ENCODE measurements at regions not wholly inside any gene's neighbourhood (a gene's known extent, or its start where the extent isn't known, plus 50 kb on each side); places are given as distances from the start of the nearest gene placed in this dataset.
A peak's percentile ranks its signal among the peaks of the same experiment; 100 is the strongest.

GRCh38 chr14:71267691-71268090 lies 360.4 kb downstream of the PCNX1 start:
- intact Hi-C loops (cut with DNase I), result no loop called here
- 45% methylated on average over 2 of the region's 2 CpGs for WGBS
- peaks cover 0 to 3% (median 0%) of the 10 kb centered on the region in 4 donors for H3K4me1 ChIP-seq
- peak overlapping the region in 1 of 4 donors; percentile 1 for H3K4me3 ChIP-seq
- no peak for DNase-seq (ENCODE audit: extremely low spot score)
- TF ChIP-seq POLR2A (IDR thresholded peaks at IDR 0.05; ENCODE audit: low read depth), result no peak
- no peak for TF ChIP-seq EP300 (IDR thresholded peaks at IDR 0.05)
- no peak for TF ChIP-seq CTCF (IDR thresholded peaks at IDR 0.05)
- TF ChIP-seq POLR2AphosphoS5 (IDR thresholded peaks at IDR 0.05), result no peak
- H3K9me3 ChIP-seq, result peaks cover 0 to 13% (median 2%) of the 10 kb centered on the region in 4 donors
- H3K27ac ChIP-seq (replicated peaks in 1 of 4), result no peak overlapping the region
- no peaks in the 10 kb centered on the region for H3K36me3 ChIP-seq
- H3K27me3 ChIP-seq, result no peaks in the 10 kb centered on the region

DNA sequence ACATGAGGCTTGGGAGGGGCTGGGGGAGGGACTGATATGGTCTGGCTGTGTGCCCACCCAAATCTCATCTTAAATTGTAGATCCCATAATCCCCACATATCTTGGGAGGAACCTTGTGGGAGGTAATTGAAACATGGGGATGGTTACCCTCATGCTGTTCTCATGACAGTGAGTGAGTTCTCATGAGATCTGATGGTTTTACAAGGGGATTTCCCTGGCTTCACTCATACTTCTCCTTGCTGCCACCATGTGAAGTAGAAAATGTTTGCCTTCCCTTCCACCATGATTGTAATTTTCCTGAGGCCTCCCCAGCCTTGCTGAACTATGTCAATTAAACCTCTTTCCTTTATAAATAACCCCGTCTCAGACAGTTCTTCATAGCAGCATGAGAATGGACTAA lies 362.9 kb downstream of the PCNX1 start:
- no peak for DNase-seq (ENCODE audit: extremely low spot score)
- Histone ChIP-seq H3K27ac (replicated peaks in 1 of 4) (no peak overlapping the region), H3K9me3 (peaks cover 0 to 10% (median 2%) of the 10 kb centered on the region in 4 donors), H3K36me3 (no peaks in the 10 kb centered on the region), H3K27me3 (no peaks in the 10 kb centered on the region), H3K4me3 (no peak overlapping the region), H3K4me1 (peaks cover 0 to 3% (median 0%) of the 10 kb centered on the region in 4 donors)
- WGBS, result 93% methylated on average over 1 of the region's 1 CpG
- no peak for TF ChIP-seq CTCF (IDR thresholded peaks at IDR 0.05)
- no peak for TF ChIP-seq POLR2A (IDR thresholded peaks at IDR 0.05; ENCODE audit: low read depth)
- no peak for TF ChIP-seq EP300 (IDR thresholded peaks at IDR 0.05)
- no peak for TF ChIP-seq POLR2AphosphoS5 (IDR thresholded peaks at IDR 0.05)
- intact Hi-C loops (cut with DNase I), result no loop called here

- 88% methylated on average over 9 of the region's 9 CpGs for WGBS
- no peak for DNase-seq (ENCODE audit: extremely low spot score)
- H3K9me3 ChIP-seq, result no peaks in the 10 kb centered on the region
Measured at GRCh38 chr14:71271166-71271945, 364.1 kb downstream of the PCNX1 start.

DNA sequence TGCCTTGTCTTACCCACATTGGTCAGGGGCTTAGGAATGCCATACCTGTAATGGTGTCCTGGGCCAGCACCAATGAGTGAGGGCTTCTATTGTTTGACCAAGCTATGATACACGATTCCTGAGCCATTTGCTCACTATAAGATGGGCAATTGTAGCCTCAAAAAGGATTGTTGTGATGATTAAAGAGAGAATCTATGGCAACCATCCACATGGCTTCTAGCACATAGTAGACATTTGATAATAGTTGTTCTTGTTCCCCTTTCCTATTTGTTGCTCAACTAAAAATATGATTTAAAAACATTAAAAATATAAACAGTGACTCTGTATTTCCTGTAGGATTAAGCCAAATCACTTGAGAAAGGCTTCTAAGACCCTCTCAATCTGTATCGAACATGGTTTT lies 366.1 kb downstream of the PCNX1 start:
- TF ChIP-seq POLR2A (IDR thresholded peaks at IDR 0.05; ENCODE audit: low read depth), result no peak
- TF ChIP-seq EP300 (IDR thresholded peaks at IDR 0.05), result no peak
- TF ChIP-seq POLR2AphosphoS5 (IDR thresholded peaks at IDR 0.05), result no peak
- no peak for TF ChIP-seq CTCF (IDR thresholded peaks at IDR 0.05)

More at GRCh38 chr14:71271166-71271945, 364.1 kb downstream of the PCNX1 start:
- Histone ChIP-seq H3K36me3 (no peaks in the 10 kb centered on the region), H3K4me3 (no peak overlapping the region), H3K27me3 (no peaks in the 10 kb centered on the region), H3K27ac (replicated peaks in 1 of 4) (no peak overlapping the region), H3K4me1 (peaks cover 0 to 3% (median 0%) of the 10 kb centered on the region in 4 donors)
- intact Hi-C loops (cut with DNase I), result no loop called here
- TF ChIP-seq POLR2AphosphoS5 (IDR thresholded peaks at IDR 0.05) (no peak), CTCF (IDR thresholded peaks at IDR 0.05) (no peak), EP300 (IDR thresholded peaks at IDR 0.05) (no peak), POLR2A (IDR thresholded peaks at IDR 0.05; ENCODE audit: low read depth) (no peak)

More for the DNA sequence above, 366.1 kb downstream of the PCNX1 start:
- Histone ChIP-seq H3K27me3 (no peaks in the 10 kb centered on the region), H3K4me3 (no peak overlapping the region), H3K9me3 (no peaks in the 10 kb centered on the region), H3K36me3 (no peaks in the 10 kb centered on the region), H3K4me1 (no peaks in the 10 kb centered on the region), H3K27ac (replicated peaks in 1 of 4) (no peak overlapping the region)
- DNase-seq (ENCODE audit: extremely low spot score), result no peak
- intact Hi-C loops (cut with DNase I), result no loop called here
- WGBS, result 80% methylated on average over 2 of the region's 2 CpGs

Measured in esophagus muscularis mucosa (tissue), 4 donors.